ENCODE measurements at regions not wholly inside any gene's neighbourhood (a gene's known extent, or its start where the extent isn't known, plus 50 kb on each side); places are given as distances from the start of the nearest gene placed in this dataset.

- Histone ChIP-seq H3K27me3 (ENCODE audit: insufficient read depth, insufficient read length) (no peaks in the 10 kb centered on the region), H3K9me3 (ENCODE audit: insufficient read depth, low read length) (peaks cover 16% of the 10 kb centered on the region), H3K4me1 (ENCODE audit: insufficient read depth, insufficient read length) (no peaks in the 10 kb centered on the region), H3K9ac (ENCODE audit: insufficient read length, low read depth) (no peak overlapping the region), H3K4me3 (ENCODE audit: insufficient read length, low read depth) (no peak overlapping the region), H3K36me3 (ENCODE audit: insufficient read depth, insufficient read length, low read length) (no peaks in the 10 kb centered on the region)
- no peak for DNase-seq (ENCODE audit: low read depth, low spot score)
- TF ChIP-seq YY1 (IDR thresholded peaks at IDR 0.05; ENCODE audit: insufficient read depth, insufficient read length) (no peak), SUZ12 (IDR thresholded peaks at IDR 0.05; ENCODE audit: extremely low read depth, insufficient read depth, insufficient read length) (no peak), ZNF274 (IDR thresholded peaks at IDR 0.05; ENCODE audit: low read depth, low read length) (no peak)
Observed at GRCh38 chr5:26237489-26237888, 800.9 kb downstream of the CDH9 start.

- DNase-seq (ENCODE audit: low read depth, low spot score) = no peak
- H3K27me3 ChIP-seq (ENCODE audit: insufficient read depth, insufficient read length) = no peaks in the 10 kb centered on the region
- no peak overlapping the region for H3K9ac ChIP-seq (ENCODE audit: insufficient read length, low read depth)
- H3K4me3 ChIP-seq (ENCODE audit: insufficient read length, low read depth) = no peak overlapping the region
- H3K4me1 ChIP-seq (ENCODE audit: insufficient read depth, insufficient read length) = no peaks in the 10 kb centered on the region
- TF ChIP-seq SUZ12 (IDR thresholded peaks at IDR 0.05; ENCODE audit: extremely low read depth, insufficient read depth, insufficient read length) (no peak), YY1 (IDR thresholded peaks at IDR 0.05; ENCODE audit: insufficient read depth, insufficient read length) (no peak), ZNF274 (IDR thresholded peaks at IDR 0.05; ENCODE audit: low read depth, low read length) (no peak)
- peaks cover 16% of the 10 kb centered on the region for H3K9me3 ChIP-seq (ENCODE audit: insufficient read depth, low read length)
- no peaks in the 10 kb centered on the region for H3K36me3 ChIP-seq (ENCODE audit: insufficient read depth, insufficient read length, low read length)
Observed at GRCh38 chr5:26236936-26237335, 801.5 kb downstream of the CDH9 start.

DNA sequence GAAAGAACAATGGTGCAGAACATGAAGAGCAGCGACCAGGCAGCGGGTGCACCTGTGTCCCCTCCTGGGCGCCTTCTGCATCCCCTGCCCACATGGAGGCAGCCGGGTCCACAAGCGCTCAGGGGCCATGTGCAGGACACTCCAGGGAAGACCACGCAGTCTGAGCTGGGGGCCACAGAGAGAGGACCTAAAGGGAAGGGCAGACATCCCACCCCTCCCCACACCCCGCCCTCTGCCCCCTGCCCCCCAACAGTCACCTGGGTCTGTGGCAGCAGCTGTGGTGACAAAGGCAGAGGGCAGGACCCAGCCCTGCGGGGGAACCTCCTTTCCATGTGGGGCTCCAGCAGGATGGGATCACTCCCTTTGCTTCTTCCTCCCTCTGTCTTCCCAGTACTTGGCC, 805.7 kb downstream of the CDH9 start:
- no peak overlapping the region for H3K4me3 ChIP-seq (ENCODE audit: insufficient read length, low read depth)
- H3K27me3 ChIP-seq (ENCODE audit: insufficient read depth, insufficient read length) = no peaks in the 10 kb centered on the region
- no peaks in the 10 kb centered on the region for H3K4me1 ChIP-seq (ENCODE audit: insufficient read depth, insufficient read length)
- TF ChIP-seq ZNF274 (IDR thresholded peaks at IDR 0.05; ENCODE audit: low read depth, low read length) (no peak), YY1 (IDR thresholded peaks at IDR 0.05; ENCODE audit: insufficient read depth, insufficient read length) (no peak)
- no peak for DNase-seq (ENCODE audit: low read depth, low spot score)
- H3K36me3 ChIP-seq (ENCODE audit: insufficient read depth, insufficient read length, low read length) = no peaks in the 10 kb centered on the region
- H3K9ac ChIP-seq (ENCODE audit: insufficient read length, low read depth) = no peak overlapping the region
- no peaks in the 10 kb centered on the region for H3K9me3 ChIP-seq (ENCODE audit: insufficient read depth, low read length)

DNA sequence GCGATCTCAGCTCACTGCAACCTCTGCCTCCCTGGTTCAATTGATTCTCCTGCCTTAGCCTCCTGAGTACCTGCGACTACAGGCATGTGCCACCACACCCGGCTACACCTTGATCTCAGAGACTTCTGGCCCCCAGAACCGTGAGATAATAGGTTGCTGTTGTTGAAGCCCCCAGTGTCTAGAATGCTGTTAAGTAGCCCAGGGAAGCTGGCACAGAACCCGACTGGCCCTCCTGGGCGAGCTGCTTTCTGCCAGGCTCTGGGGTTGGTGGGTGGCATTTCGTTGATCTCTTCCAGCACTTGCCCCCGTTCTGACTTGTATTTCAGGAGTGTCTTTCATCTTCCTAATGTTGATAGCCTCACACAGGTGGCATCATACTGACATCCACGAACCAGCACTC, 807.1 kb downstream of the CDH9 start:
- H3K9ac ChIP-seq (ENCODE audit: insufficient read length, low read depth) = no peak overlapping the region
- H3K36me3 ChIP-seq (ENCODE audit: insufficient read depth, insufficient read length, low read length) = no peaks in the 10 kb centered on the region
- no peak for DNase-seq (ENCODE audit: low read depth, low spot score)
- no peaks in the 10 kb centered on the region for H3K9me3 ChIP-seq (ENCODE audit: insufficient read depth, low read length)
- no peaks in the 10 kb centered on the region for H3K27me3 ChIP-seq (ENCODE audit: insufficient read depth, insufficient read length)
- H3K4me3 ChIP-seq (ENCODE audit: insufficient read length, low read depth) = no peak overlapping the region
- no peak for TF ChIP-seq ZNF274 (IDR thresholded peaks at IDR 0.05; ENCODE audit: low read depth, low read length)
- no peak for TF ChIP-seq YY1 (IDR thresholded peaks at IDR 0.05; ENCODE audit: insufficient read depth, insufficient read length)
- TF ChIP-seq SUZ12 (IDR thresholded peaks at IDR 0.05; ENCODE audit: extremely low read depth, insufficient read depth, insufficient read length) = no peak
- no peaks in the 10 kb centered on the region for H3K4me1 ChIP-seq (ENCODE audit: insufficient read depth, insufficient read length)

GRCh38 chr5:26229848-26230247, 808.5 kb downstream of the CDH9 start:
- Histone ChIP-seq H3K4me3 (ENCODE audit: insufficient read length, low read depth) (no peak overlapping the region), H3K27me3 (ENCODE audit: insufficient read depth, insufficient read length) (no peaks in the 10 kb centered on the region), H3K4me1 (ENCODE audit: insufficient read depth, insufficient read length) (no peaks in the 10 kb centered on the region), H3K36me3 (ENCODE audit: insufficient read depth, insufficient read length, low read length) (no peaks in the 10 kb centered on the region), H3K9ac (ENCODE audit: insufficient read length, low read depth) (no peak overlapping the region), H3K9me3 (ENCODE audit: insufficient read depth, low read length) (no peaks in the 10 kb centered on the region)
- TF ChIP-seq ZNF274 (IDR thresholded peaks at IDR 0.05; ENCODE audit: low read depth, low read length) (no peak), SUZ12 (IDR thresholded peaks at IDR 0.05; ENCODE audit: extremely low read depth, insufficient read depth, insufficient read length) (no peak), YY1 (IDR thresholded peaks at IDR 0.05; ENCODE audit: insufficient read depth, insufficient read length) (no peak)
- no peak for DNase-seq (ENCODE audit: low read depth, low spot score)

DNA sequence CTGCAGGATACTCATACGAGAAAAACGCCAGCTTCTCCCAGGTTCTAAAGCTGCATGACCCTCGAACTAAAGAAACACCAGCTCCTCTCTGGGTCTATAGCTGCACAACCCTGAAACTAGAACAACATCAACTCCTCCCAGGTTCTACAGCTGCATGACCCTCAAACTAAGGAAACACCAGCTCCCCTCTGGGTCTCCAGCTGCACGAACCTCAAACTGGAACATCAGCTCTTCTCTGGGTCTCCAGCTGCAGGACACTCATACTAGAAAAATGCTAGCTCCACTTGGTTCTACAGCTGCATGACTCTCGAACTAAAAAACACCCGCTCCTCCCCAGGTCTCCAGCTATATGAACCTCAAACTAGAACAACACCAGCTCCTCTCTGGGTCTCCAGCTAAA, 811.1 kb downstream of the CDH9 start:
- Histone ChIP-seq H3K9me3 (ENCODE audit: insufficient read depth, low read length) (no peaks in the 10 kb centered on the region), H3K4me1 (ENCODE audit: insufficient read depth, insufficient read length) (no peaks in the 10 kb centered on the region), H3K27me3 (ENCODE audit: insufficient read depth, insufficient read length) (no peaks in the 10 kb centered on the region), H3K9ac (ENCODE audit: insufficient read length, low read depth) (no peak overlapping the region), H3K36me3 (ENCODE audit: insufficient read depth, insufficient read length, low read length) (no peaks in the 10 kb centered on the region), H3K4me3 (ENCODE audit: insufficient read length, low read depth) (no peak overlapping the region)
- no peak for DNase-seq (ENCODE audit: low read depth, low spot score)
- TF ChIP-seq YY1 (IDR thresholded peaks at IDR 0.05; ENCODE audit: insufficient read depth, insufficient read length) (no peak), SUZ12 (IDR thresholded peaks at IDR 0.05; ENCODE audit: extremely low read depth, insufficient read depth, insufficient read length) (no peak), ZNF274 (IDR thresholded peaks at IDR 0.05; ENCODE audit: low read depth, low read length) (no peak)

- Histone ChIP-seq H3K4me1 (ENCODE audit: insufficient read depth, insufficient read length) (no peaks in the 10 kb centered on the region), H3K4me3 (ENCODE audit: insufficient read length, low read depth) (no peak overlapping the region), H3K36me3 (ENCODE audit: insufficient read depth, insufficient read length, low read length) (no peaks in the 10 kb centered on the region), H3K27me3 (ENCODE audit: insufficient read depth, insufficient read length) (no peaks in the 10 kb centered on the region), H3K9me3 (ENCODE audit: insufficient read depth, low read length) (no peaks in the 10 kb centered on the region), H3K9ac (ENCODE audit: insufficient read length, low read depth) (no peak overlapping the region)
- DNase-seq (ENCODE audit: low read depth, low spot score) = no peak
- TF ChIP-seq YY1 (IDR thresholded peaks at IDR 0.05; ENCODE audit: insufficient read depth, insufficient read length) (no peak), SUZ12 (IDR thresholded peaks at IDR 0.05; ENCODE audit: extremely low read depth, insufficient read depth, insufficient read length) (no peak), ZNF274 (IDR thresholded peaks at IDR 0.05; ENCODE audit: low read depth, low read length) (no peak)
Observed at GRCh38 chr5:26205121-26205520, 833.3 kb downstream of the CDH9 start.

DNA sequence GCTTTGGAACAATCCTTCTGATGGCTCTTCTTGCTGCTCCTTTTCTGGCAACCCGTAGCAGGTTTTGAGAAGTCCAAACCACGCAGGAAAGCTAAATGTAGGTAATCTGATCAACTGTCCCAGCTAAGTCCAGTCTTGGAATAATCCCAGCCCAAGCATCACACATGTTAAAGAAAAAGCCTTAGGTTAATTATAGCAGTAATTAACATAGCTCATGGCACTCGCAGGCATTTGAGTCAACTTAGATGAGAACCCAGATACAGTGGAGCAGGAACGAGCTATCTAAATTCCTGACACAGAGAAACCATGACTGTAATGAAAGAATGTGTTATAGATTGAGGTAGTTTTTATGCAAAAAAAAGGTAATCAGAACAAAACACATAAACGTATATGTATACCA, 844.8 kb downstream of the CDH9 start:
- no peak for DNase-seq (ENCODE audit: low read depth, low spot score)
- no peaks in the 10 kb centered on the region for H3K9me3 ChIP-seq (ENCODE audit: insufficient read depth, low read length)
- H3K4me3 ChIP-seq (ENCODE audit: insufficient read length, low read depth) = no peak overlapping the region
- H3K4me1 ChIP-seq (ENCODE audit: insufficient read depth, insufficient read length) = no peaks in the 10 kb centered on the region
- H3K36me3 ChIP-seq (ENCODE audit: insufficient read depth, insufficient read length, low read length) = no peaks in the 10 kb centered on the region
- no peaks in the 10 kb centered on the region for H3K27me3 ChIP-seq (ENCODE audit: insufficient read depth, insufficient read length)
- TF ChIP-seq YY1 (IDR thresholded peaks at IDR 0.05; ENCODE audit: insufficient read depth, insufficient read length) (no peak), SUZ12 (IDR thresholded peaks at IDR 0.05; ENCODE audit: extremely low read depth, insufficient read depth, insufficient read length) (no peak), ZNF274 (IDR thresholded peaks at IDR 0.05; ENCODE audit: low read depth, low read length) (no peak)
- H3K9ac ChIP-seq (ENCODE audit: insufficient read length, low read depth) = no peak overlapping the region

All from NT2/D1 (cell line).